Lung (tissue), 11 donors: ENCODE measurements at regions not wholly inside any gene's neighbourhood (a gene's known extent, or its start where the extent isn't known, plus 50 kb on each side); places are given as distances from the start of the nearest gene placed in this dataset.
A peak's percentile ranks its signal among the peaks of the same experiment; 100 is the strongest.

Source experiments
- ATAC-seq: fragments of 200-7000 bp; cut with Tn5 transposase; one replicate; pipeline ENCODE4 v1.9.1; 2020; ENCODE audit warnings: moderate number of reproducible peaks; ENCODE audit not compliant: insufficient read depth, low FRiP score
- DNase-seq, 3 donors: peaks; one replicate each; pipeline ENCODE4 v3.0.0-alpha.2; 2013 to 2017
- H3K27ac ChIP-seq, 2 donors: one replicate each; pipeline ENCODE4 v1.5.1; 2013; ENCODE audit warnings: mild to moderate bottlenecking in 2 of 2, moderate library complexity in 2 of 2, control low read depth in 1 of 2, inconsistent platforms in 1 of 2, low read depth in 1 of 2, low read length in 1 of 2
- H3K27me3 ChIP-seq, 3 donors: one replicate each; pipeline ENCODE4 v1.5.1; 2013; ENCODE audit warnings: low read length in 2 of 3; ENCODE audit not compliant: control insufficient read depth in 3 of 3, insufficient read depth in 3 of 3
- H3K36me3 ChIP-seq, 4 donors: one replicate each; pipeline ENCODE4 v1.5.1; 2013; ENCODE audit warnings: low read length in 4 of 4, mild to moderate bottlenecking in 1 of 4, moderate library complexity in 1 of 4; ENCODE audit not compliant: control insufficient read depth in 4 of 4, insufficient read depth in 4 of 4
- H3K4me1 ChIP-seq, 5 donors: one replicate each; pipeline ENCODE4 v1.5.1; 2013; ENCODE audit warnings: low read length in 5 of 5, mild to moderate bottlenecking in 2 of 5, moderate library complexity in 1 of 5; ENCODE audit not compliant: control insufficient read depth in 5 of 5, insufficient read depth in 5 of 5
- H3K4me3 ChIP-seq: one replicate; pipeline ENCODE4 v1.5.1; 2013; ENCODE audit warnings: mild to moderate bottlenecking, control low read depth, moderate library complexity
- H3K9ac ChIP-seq, 2 donors: one replicate each; pipeline ENCODE4 v1.5.1; 2013; ENCODE audit warnings: low read length in 2 of 2, control low read depth in 1 of 2; ENCODE audit not compliant: insufficient read depth in 1 of 2
- H3K9me3 ChIP-seq, 4 donors: one replicate each; pipeline ENCODE4 v1.5.1; 2013; ENCODE audit warnings: low read length in 3 of 4, mild to moderate bottlenecking in 1 of 4, moderate library complexity in 1 of 4; ENCODE audit not compliant: control insufficient read depth in 4 of 4, insufficient read depth in 3 of 4
- CTCF ChIP-seq: IDR thresholded peaks from 2 replicates; pipeline ENCODE4 v1.5.1; 2012; ENCODE audit warnings: mild to moderate bottlenecking; ENCODE audit errors: control extremely low read depth, extremely low read depth
- WGBS, 2 donors: extraction: QIAGEN DNeasy Blood & Tissue Kit; methylation state at CpG; one replicate each; pipeline ENCODE4 v1.1.7; 2013; 5-methylcytosine and 5-hydroxymethylcytosine counted together
- donor health status: control.
- donor health status: control.
- donor health status: Bipolar disorder and iron deficiency.
- donor health status: healthy.
- donor health status: DM: yes; HTN: yes; CAD: no.

- no peak overlapping the region for H3K27ac ChIP-seq
- peaks cover 0 to 3% (median 0%) of the 10 kb centered on the region in 4 donors for H3K9me3 ChIP-seq
- H3K27me3 ChIP-seq: peaks cover 0 to 2% (median 0%) of the 10 kb centered on the region in 3 donors
- 43 to 59% methylated on average over 7 of the region's 7 CpGs for WGBS, 2 donors
- peaks cover 0 to 12% (median 4%) of the 10 kb centered on the region in 5 donors for H3K4me1 ChIP-seq
- no peaks in the 10 kb centered on the region for H3K36me3 ChIP-seq
- no peak overlapping the region for H3K9ac ChIP-seq
- no peak for TF ChIP-seq CTCF
- no peak for DNase-seq
- H3K4me3 ChIP-seq: no peak overlapping the region
- ATAC-seq: no peak
These were observed 216.0 kb upstream of the DAAM1 start for GRCh38 chr14:58972233-58973017.

GRCh38 chr14:58977366-58977765 is 211.1 kb upstream of the DAAM1 start:
- no peak for TF ChIP-seq CTCF
- H3K4me3 ChIP-seq: no peak overlapping the region
- H3K27me3 ChIP-seq: peaks cover 0 to 2% (median 0%) of the 10 kb centered on the region in 3 donors
- DNase-seq: no peak
- ATAC-seq: no peak
- H3K36me3 ChIP-seq: no peaks in the 10 kb centered on the region
- peaks cover 0 to 28% (median 9%) of the 10 kb centered on the region in 5 donors for H3K4me1 ChIP-seq
- H3K9me3 ChIP-seq: peaks cover 0 to 3% (median 0%) of the 10 kb centered on the region in 4 donors
- WGBS, 2 donors: 75 to 81% methylated on average over 2 of the region's 2 CpGs
- no peak overlapping the region for H3K27ac ChIP-seq
- no peak overlapping the region for H3K9ac ChIP-seq

- DNase-seq (peak; percentile 77 to 91 (median 91)), ATAC-seq (no peak)
- Histone ChIP-seq H3K9ac (no peak overlapping the region), H3K36me3 (no peaks in the 10 kb centered on the region), H3K9me3 (peaks cover 0 to 5% (median 0%) of the 10 kb centered on the region in 4 donors), H3K27ac (no peak overlapping the region), H3K27me3 (peaks cover 0 to 2% (median 0%) of the 10 kb centered on the region in 3 donors), H3K4me1 (peaks cover 0 to 28% (median 9%) of the 10 kb centered on the region in 5 donors), H3K4me3 (no peak overlapping the region)
- 68 to 89% methylated on average over 4 of the region's 4 CpGs for WGBS, 2 donors
- TF ChIP-seq CTCF: no peak
These were observed 210.1 kb upstream of the DAAM1 start for GRCh38 chr14:58978343-58978742.
